ENCODE measurements at regions not wholly inside any gene's neighbourhood (a gene's known extent, or its start where the extent isn't known, plus 50 kb on each side); places are given as distances from the start of the nearest gene placed in this dataset.

- DNase-seq (ENCODE audit: low read depth), result no peak
- TF ChIP-seq CTCF (IDR thresholded peaks at IDR 0.05; ENCODE audit: insufficient read depth, low read depth, low read length, missing control alignments), result no peak
These were observed 1364.0 kb upstream of the SEL1L start for GRCh38 chr14:82897469-82898308.

GRCh38 chr14:82905762-82906161, 1372.1 kb upstream of the SEL1L start:
- TF ChIP-seq CTCF (IDR thresholded peaks at IDR 0.05; ENCODE audit: insufficient read depth, low read depth, low read length, missing control alignments), result no peak
- no peak for DNase-seq (ENCODE audit: low read depth)
- H3K4me3 ChIP-seq (ENCODE audit: low read depth, low read length), result no peak overlapping the region

More at GRCh38 chr14:82897469-82898308, 1364.0 kb upstream of the SEL1L start:
- H3K4me3 ChIP-seq (ENCODE audit: low read depth, low read length), result no peak overlapping the region

- DNase-seq (ENCODE audit: low read depth), result no peak
These were observed 1378.3 kb upstream of the SEL1L start for GRCh38 chr14:82911930-82912329.

GRCh38 chr14:82913396-82913795, 1379.7 kb upstream of the SEL1L start:
- H3K4me3 ChIP-seq (ENCODE audit: low read depth, low read length), result no peak overlapping the region
- DNase-seq (ENCODE audit: low read depth), result no peak
- no peak for TF ChIP-seq CTCF (IDR thresholded peaks at IDR 0.05; ENCODE audit: insufficient read depth, low read depth, low read length, missing control alignments)

More at GRCh38 chr14:82911930-82912329, 1378.3 kb upstream of the SEL1L start:
- H3K4me3 ChIP-seq (ENCODE audit: low read depth, low read length), result no peak overlapping the region
- TF ChIP-seq CTCF (IDR thresholded peaks at IDR 0.05; ENCODE audit: insufficient read depth, low read depth, low read length, missing control alignments), result no peak

- H3K4me3 ChIP-seq (ENCODE audit: low read depth, low read length), result no peak overlapping the region
- TF ChIP-seq CTCF (IDR thresholded peaks at IDR 0.05; ENCODE audit: insufficient read depth, low read depth, low read length, missing control alignments), result no peak
- DNase-seq (ENCODE audit: low read depth), result no peak
These were observed 1381.7 kb upstream of the SEL1L start for GRCh38 chr14:82915381-82915780.

DNA sequence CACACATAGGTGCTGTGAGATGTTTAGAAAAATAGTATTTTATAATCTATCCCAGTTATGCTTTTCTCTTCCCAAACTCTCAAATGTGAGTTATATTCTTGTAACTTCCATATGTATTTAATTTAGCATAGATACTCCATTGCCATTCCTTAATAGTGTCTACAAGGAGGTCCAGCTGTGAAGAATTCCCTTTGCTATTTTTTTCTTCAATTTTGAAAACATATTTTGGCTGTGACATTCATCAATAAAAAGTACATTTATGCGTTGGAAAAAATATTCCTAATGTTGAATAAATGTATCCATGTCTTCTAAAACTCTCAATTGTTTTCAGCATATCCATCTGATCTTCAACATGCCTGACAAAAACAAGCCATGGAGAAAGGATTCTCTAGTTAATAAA, 1402.0 kb upstream of the SEL1L start:
- no peak for DNase-seq (ENCODE audit: low read depth)
- no peak overlapping the region for H3K4me3 ChIP-seq (ENCODE audit: low read depth, low read length)
- TF ChIP-seq CTCF (IDR thresholded peaks at IDR 0.05; ENCODE audit: insufficient read depth, low read depth, low read length, missing control alignments), result no peak

GRCh38 chr14:82951171-82951570, 1417.5 kb upstream of the SEL1L start:
- no peak for DNase-seq (ENCODE audit: low read depth)
- H3K4me3 ChIP-seq (ENCODE audit: low read depth, low read length), result no peak overlapping the region
- TF ChIP-seq CTCF (IDR thresholded peaks at IDR 0.05; ENCODE audit: insufficient read depth, low read depth, low read length, missing control alignments), result no peak

Data from GM12865 (cell line).